ENCODE measurements at regions not wholly inside any gene's neighbourhood (a gene's known extent, or its start where the extent isn't known, plus 50 kb on each side); places are given as distances from the start of the nearest gene placed in this dataset.
"Not testable (repeated sequence)": the region's sequence is repeated elsewhere in the genome, so short reads cannot be mapped to it uniquely, and the experiment has no call there.

DNA sequence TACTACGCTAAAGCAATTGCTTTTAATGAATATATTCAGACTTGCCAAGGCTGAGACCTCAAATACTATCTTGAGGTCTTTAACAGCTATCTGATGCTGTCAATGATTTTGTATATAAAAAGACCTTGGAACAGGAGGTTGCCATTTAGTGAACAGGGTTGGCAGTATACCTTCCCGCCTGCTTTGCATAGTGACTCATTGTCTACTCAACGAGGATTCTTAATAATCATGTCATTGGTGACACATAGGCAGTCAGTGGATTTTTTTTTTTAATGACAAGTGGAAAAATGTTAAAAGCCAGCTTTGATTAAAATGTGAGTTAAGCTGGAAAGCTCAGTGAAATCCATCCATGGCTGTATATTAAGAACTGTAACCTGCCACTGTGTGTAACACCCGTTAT is 164.0 kb downstream of the ASMT start:
- DNase-seq (ENCODE audit: low read depth) = no peak

- DNase-seq (ENCODE audit: low read depth) = no peak
Observed at GRCh38 chrX:1779626-1780025, 164.8 kb downstream of the ASMT start.

- no peak for DNase-seq (ENCODE audit: low read depth)
Observed at GRCh38 chrX:1781766-1782165, 166.9 kb downstream of the ASMT start.

- no peak for DNase-seq (ENCODE audit: low read depth)
Observed at GRCh38 chrX:1784773-1785172, 169.9 kb downstream of the ASMT start.

GRCh38 chrX:1788300-1788911 is 173.5 kb downstream of the ASMT start:
- DNase-seq (ENCODE audit: low read depth) = no peak

DNA sequence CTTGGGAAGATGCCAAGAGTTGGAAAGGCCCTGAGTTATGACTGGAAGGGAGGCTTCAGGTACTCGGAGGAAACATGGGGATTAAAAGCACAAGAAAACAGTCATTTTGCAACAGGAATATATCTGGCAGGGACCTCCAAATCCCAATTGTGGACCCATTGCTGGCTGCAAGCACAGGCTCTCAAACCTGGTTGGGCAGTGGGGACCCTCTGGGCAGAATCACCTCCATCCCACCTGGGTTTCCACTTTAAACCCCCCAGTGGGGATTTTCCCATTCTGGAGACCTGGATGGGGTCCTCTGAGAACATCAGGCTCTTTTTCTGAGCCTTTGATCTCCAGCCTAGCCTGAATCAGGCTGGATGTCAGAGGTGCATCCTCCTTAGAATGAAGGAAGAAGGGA is 177.8 kb downstream of the ASMT start:
- DNase-seq (ENCODE audit: low read depth) = no peak

GRCh38 chrX:1794586-1794985 is 179.7 kb downstream of the ASMT start:
- DNase-seq (ENCODE audit: low read depth) = no peak

GRCh38 chrX:1802912-1803311 is 188.1 kb downstream of the ASMT start:
- DNase-seq (ENCODE audit: low read depth) = no peak

DNA sequence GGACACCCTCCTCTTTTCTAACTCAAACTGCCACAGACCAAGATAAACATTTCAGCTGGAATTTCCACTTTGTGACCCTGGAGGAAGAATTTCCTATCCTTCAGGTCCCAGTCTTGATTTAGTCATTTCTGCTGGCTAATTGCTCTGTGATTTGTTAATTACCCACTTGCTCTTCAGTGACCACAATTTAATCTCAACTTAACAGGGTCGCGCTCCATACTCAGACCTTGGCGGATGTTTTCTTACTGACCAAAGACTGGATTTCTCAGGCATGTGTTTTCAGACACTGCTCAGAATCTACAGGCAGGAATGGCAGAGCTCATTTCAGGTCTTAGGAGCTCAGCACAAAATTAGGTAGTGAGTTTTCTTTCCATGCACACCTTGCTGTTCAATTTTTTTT is 188.9 kb downstream of the ASMT start:
- DNase-seq (ENCODE audit: low read depth) = no peak

GRCh38 chrX:1807301-1807731 is 192.5 kb downstream of the ASMT start:
- no peak for DNase-seq (ENCODE audit: low read depth)

GRCh38 chrX:1809581-1809980 is 194.7 kb downstream of the ASMT start:
- DNase-seq (ENCODE audit: low read depth) = no peak

- DNase-seq (ENCODE audit: low read depth) = no peak
Observed at GRCh38 chrX:1813809-1814208, 198.9 kb downstream of the ASMT start.

DNA sequence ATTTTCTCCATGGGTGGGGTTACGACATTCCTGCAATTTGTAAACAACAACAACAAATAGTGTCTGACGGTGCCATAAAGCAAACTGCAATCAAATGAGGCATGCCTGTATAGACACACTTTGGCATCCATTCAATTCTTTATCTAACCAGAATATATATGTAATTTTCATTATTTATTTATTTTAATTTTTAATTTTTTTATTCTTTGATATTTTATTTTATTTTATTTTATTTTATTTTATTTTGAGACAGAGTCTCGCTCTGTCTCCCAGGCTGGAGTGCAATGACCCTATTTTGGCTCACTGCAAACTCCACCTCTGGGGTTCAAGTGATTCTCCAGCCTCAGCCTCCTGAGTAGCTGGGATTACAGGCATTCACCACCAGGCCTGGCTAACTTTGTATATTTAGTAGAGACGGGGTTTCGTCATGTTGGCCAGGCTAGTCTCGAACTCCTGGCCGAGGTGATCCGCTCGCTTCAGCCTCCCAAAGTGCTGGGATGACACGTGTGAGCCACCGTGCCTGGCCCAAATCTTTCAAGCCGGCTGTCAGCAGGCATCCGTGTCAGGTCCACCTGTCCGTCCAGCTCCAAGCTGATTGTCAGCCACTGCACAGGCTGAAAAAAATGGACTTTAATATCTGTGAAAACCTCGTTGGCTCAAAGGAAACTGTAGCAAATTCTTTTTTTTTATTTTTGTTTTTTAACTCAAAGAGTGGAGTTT is 200.8 kb downstream of the ASMT start:
- DNase-seq (ENCODE audit: low read depth) = no peak

GRCh38 chrX:1816387-1816982 is 201.6 kb downstream of the ASMT start:
- not testable (repeated sequence) for DNase-seq (ENCODE audit: low read depth)

DNA sequence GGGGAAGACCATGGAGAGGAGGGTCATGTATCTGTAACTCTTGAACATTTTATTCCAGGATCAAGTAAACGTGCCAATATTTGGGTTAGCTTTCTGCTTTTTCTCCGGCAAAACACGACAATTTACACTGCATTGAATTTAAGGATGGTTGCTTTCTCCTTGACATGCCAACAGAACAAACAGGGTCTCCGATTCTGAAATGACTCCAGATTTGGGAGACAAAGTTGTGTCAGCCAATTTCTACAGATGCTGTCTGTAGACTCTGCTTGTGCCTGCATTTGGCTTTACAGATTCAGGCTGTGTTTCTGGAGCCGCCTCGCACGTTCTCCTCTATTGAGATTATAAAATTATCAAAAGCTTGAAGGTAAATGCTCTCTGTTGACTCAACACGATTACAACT is 207.0 kb downstream of the ASMT start:
- DNase-seq (ENCODE audit: low read depth) = no peak

DNA sequence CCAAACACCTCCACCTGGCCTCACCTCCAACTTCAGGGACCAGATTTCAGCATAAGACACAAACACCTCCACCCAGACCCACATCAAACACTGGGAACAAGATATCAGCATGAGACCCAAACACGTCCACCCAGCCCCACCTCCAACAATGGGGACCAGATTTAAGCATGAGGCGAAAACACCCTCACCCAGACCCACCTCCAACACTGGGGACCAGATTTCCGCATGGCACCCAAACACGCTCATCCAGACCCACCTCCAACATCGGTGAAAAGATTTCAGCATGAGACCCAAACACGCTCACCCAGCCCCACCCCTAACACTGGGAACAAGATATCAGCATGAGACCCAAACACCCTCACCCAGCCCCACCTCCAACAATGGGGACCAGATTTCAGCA is 210.0 kb downstream of the ASMT start:
- no peak for DNase-seq (ENCODE audit: low read depth)

GRCh38 chrX:1833656-1834360 is 218.9 kb downstream of the ASMT start:
- DNase-seq (ENCODE audit: low read depth) = no peak

DNA sequence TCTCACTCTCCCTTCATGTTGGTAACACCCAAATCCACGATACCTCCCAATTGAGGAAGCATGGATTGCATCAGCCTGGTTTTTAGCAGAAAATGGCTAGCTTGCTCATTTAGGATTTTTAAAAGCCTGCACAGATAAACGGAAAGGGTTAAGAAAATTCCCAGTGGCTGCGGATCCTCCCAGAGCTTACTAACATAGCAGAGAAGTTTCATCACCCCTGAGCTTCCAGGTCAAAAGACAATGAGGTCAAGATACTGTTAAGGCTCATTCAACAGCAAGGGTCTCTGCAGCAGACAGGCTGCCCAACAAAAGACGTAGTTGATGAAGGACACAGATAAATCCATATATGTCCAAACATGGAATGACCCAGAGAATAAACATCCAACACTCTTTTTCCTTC is 220.2 kb downstream of the ASMT start:
- DNase-seq (ENCODE audit: low read depth) = no peak

- DNase-seq (ENCODE audit: low read depth) = no peak
Observed at GRCh38 chrX:1836683-1837082, 221.8 kb downstream of the ASMT start.

GRCh38 chrX:1841746-1842145 is 226.9 kb downstream of the ASMT start:
- DNase-seq (ENCODE audit: low read depth) = no peak

DNA sequence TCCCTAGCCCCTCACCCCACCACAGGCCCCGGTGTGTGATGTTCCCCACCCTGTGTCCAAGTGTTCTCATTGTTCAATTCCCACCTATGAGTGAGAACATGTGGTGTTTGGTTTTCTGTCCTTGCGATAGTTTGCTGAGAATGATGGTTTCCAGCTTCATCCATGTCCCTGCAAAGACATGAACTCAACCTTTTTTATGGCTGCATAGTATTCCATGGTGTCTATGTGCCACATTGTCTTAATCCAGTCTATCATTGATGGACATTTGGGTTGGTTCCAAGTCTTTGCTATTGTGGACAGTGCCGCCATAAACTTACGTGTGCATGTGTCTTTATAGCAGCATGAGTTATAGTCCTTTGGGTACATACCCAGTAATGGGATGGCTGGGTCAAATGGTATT is 232.1 kb downstream of the ASMT start:
- not testable (repeated sequence) for DNase-seq (ENCODE audit: low read depth)

- DNase-seq (ENCODE audit: low read depth) = not testable (repeated sequence)
Observed at GRCh38 chrX:1847790-1848189, 232.9 kb downstream of the ASMT start.

GRCh38 chrX:1851527-1851926 is 236.7 kb downstream of the ASMT start:
- no peak for DNase-seq (ENCODE audit: low read depth)
